ENCODE measurements at regions not wholly inside any gene's neighbourhood (a gene's known extent, or its start where the extent isn't known, plus 50 kb on each side); places are given as distances from the start of the nearest gene placed in this dataset.

GRCh38 chr15:35622641-35623340 lies 76.8 kb upstream of the DPH6 start:
- Histone ChIP-seq H3K9me3 (ENCODE audit: control insufficient read depth in 2 of 2, insufficient read depth in 1 of 2, low read length in 1 of 2) (no peaks in the 10 kb centered on the region), H3K4me3 (ENCODE audit: low read length in 2 of 2) (no peak overlapping the region), H3K36me3 (ENCODE audit: control insufficient read depth in 2 of 2, insufficient read depth in 2 of 2, low read length in 1 of 2) (no peaks in the 10 kb centered on the region), H3K27ac (ENCODE audit: low read depth in 1 of 2, low read length in 1 of 2) (no peak overlapping the region), H3K27me3 (ENCODE audit: control insufficient read depth in 2 of 2, insufficient read depth in 1 of 2, low read length in 1 of 2) (no peaks in the 10 kb centered on the region), H3K4me1 (ENCODE audit: control insufficient read depth in 2 of 2, insufficient read depth in 2 of 2, low read length in 2 of 2) (no peaks in the 10 kb centered on the region)
- no peak for DNase-seq (ENCODE audit: low read depth in 6 of 9, low spot score in 9 of 9)
- WGBS, result 97% methylated on average over 6 of the region's 6 CpGs

GRCh38 chr15:35624881-35625280 lies 78.9 kb upstream of the DPH6 start:
- Histone ChIP-seq H3K4me3 (ENCODE audit: low read length in 2 of 2) (no peak overlapping the region), H3K36me3 (ENCODE audit: control insufficient read depth in 2 of 2, insufficient read depth in 2 of 2, low read length in 1 of 2) (no peaks in the 10 kb centered on the region), H3K27me3 (ENCODE audit: control insufficient read depth in 2 of 2, insufficient read depth in 1 of 2, low read length in 1 of 2) (no peaks in the 10 kb centered on the region), H3K4me1 (ENCODE audit: control insufficient read depth in 2 of 2, insufficient read depth in 2 of 2, low read length in 2 of 2) (no peaks in the 10 kb centered on the region), H3K9me3 (ENCODE audit: control insufficient read depth in 2 of 2, insufficient read depth in 1 of 2, low read length in 1 of 2) (no peaks in the 10 kb centered on the region), H3K27ac (ENCODE audit: low read depth in 1 of 2, low read length in 1 of 2) (no peak overlapping the region)
- no peak for DNase-seq (ENCODE audit: low read depth in 6 of 9, low spot score in 9 of 9)
- WGBS, result 97% methylated on average over 3 of the region's 3 CpGs

GRCh38 chr15:35626571-35627318 lies 80.8 kb upstream of the DPH6 start:
- Histone ChIP-seq H3K27me3 (ENCODE audit: control insufficient read depth in 2 of 2, insufficient read depth in 1 of 2, low read length in 1 of 2) (no peaks in the 10 kb centered on the region), H3K27ac (ENCODE audit: low read depth in 1 of 2, low read length in 1 of 2) (no peak overlapping the region), H3K4me1 (ENCODE audit: control insufficient read depth in 2 of 2, insufficient read depth in 2 of 2, low read length in 2 of 2) (no peaks in the 10 kb centered on the region), H3K9me3 (ENCODE audit: control insufficient read depth in 2 of 2, insufficient read depth in 1 of 2, low read length in 1 of 2) (no peaks in the 10 kb centered on the region), H3K36me3 (ENCODE audit: control insufficient read depth in 2 of 2, insufficient read depth in 2 of 2, low read length in 1 of 2) (no peaks in the 10 kb centered on the region), H3K4me3 (ENCODE audit: low read length in 2 of 2) (no peak overlapping the region)
- WGBS, result 35% methylated on average over 7 of the region's 7 CpGs
- DNase-seq (ENCODE audit: low read depth in 6 of 9, low spot score in 9 of 9), result no peak

GRCh38 chr15:35627696-35628095 lies 81.7 kb upstream of the DPH6 start:
- no peak for DNase-seq (ENCODE audit: low read depth in 6 of 9, low spot score in 9 of 9)

GRCh38 chr15:35629766-35630165 lies 83.8 kb upstream of the DPH6 start:
- Histone ChIP-seq H3K4me3 (ENCODE audit: low read length in 2 of 2) (no peak overlapping the region), H3K27ac (ENCODE audit: low read depth in 1 of 2, low read length in 1 of 2) (no peak overlapping the region), H3K9me3 (ENCODE audit: control insufficient read depth in 2 of 2, insufficient read depth in 1 of 2, low read length in 1 of 2) (no peaks in the 10 kb centered on the region), H3K27me3 (ENCODE audit: control insufficient read depth in 2 of 2, insufficient read depth in 1 of 2, low read length in 1 of 2) (no peaks in the 10 kb centered on the region), H3K4me1 (ENCODE audit: control insufficient read depth in 2 of 2, insufficient read depth in 2 of 2, low read length in 2 of 2) (no peaks in the 10 kb centered on the region), H3K36me3 (ENCODE audit: control insufficient read depth in 2 of 2, insufficient read depth in 2 of 2, low read length in 1 of 2) (no peaks in the 10 kb centered on the region)
- no peak for DNase-seq (ENCODE audit: low read depth in 6 of 9, low spot score in 9 of 9)
- 44% methylated on average over 3 of the region's 3 CpGs for WGBS

More at GRCh38 chr15:35627696-35628095, 81.7 kb upstream of the DPH6 start:
- H3K27ac ChIP-seq (ENCODE audit: low read depth in 1 of 2, low read length in 1 of 2), result no peak overlapping the region
- no peaks in the 10 kb centered on the region for H3K4me1 ChIP-seq (ENCODE audit: control insufficient read depth in 2 of 2, insufficient read depth in 2 of 2, low read length in 2 of 2)
- no peaks in the 10 kb centered on the region for H3K36me3 ChIP-seq (ENCODE audit: control insufficient read depth in 2 of 2, insufficient read depth in 2 of 2, low read length in 1 of 2)
- H3K4me3 ChIP-seq (ENCODE audit: low read length in 2 of 2), result no peak overlapping the region
- no peaks in the 10 kb centered on the region for H3K27me3 ChIP-seq (ENCODE audit: control insufficient read depth in 2 of 2, insufficient read depth in 1 of 2, low read length in 1 of 2)
- WGBS, result 96% methylated on average over 2 of the region's 2 CpGs
- no peaks in the 10 kb centered on the region for H3K9me3 ChIP-seq (ENCODE audit: control insufficient read depth in 2 of 2, insufficient read depth in 1 of 2, low read length in 1 of 2)

- Histone ChIP-seq H3K4me1 (ENCODE audit: control insufficient read depth in 2 of 2, insufficient read depth in 2 of 2, low read length in 2 of 2) (no peaks in the 10 kb centered on the region), H3K27me3 (ENCODE audit: control insufficient read depth in 2 of 2, insufficient read depth in 1 of 2, low read length in 1 of 2) (no peaks in the 10 kb centered on the region), H3K9me3 (ENCODE audit: control insufficient read depth in 2 of 2, insufficient read depth in 1 of 2, low read length in 1 of 2) (no peaks in the 10 kb centered on the region), H3K4me3 (ENCODE audit: low read length in 2 of 2) (no peak overlapping the region), H3K27ac (ENCODE audit: low read depth in 1 of 2, low read length in 1 of 2) (no peak overlapping the region), H3K36me3 (ENCODE audit: control insufficient read depth in 2 of 2, insufficient read depth in 2 of 2, low read length in 1 of 2) (no peaks in the 10 kb centered on the region)
- no peak for DNase-seq (ENCODE audit: low read depth in 6 of 9, low spot score in 9 of 9)
- WGBS, result 81% methylated on average over 3 of the region's 3 CpGs
Observed at GRCh38 chr15:35630532-35630931, 84.6 kb upstream of the DPH6 start.

GRCh38 chr15:35630985-35631384 lies 85.0 kb upstream of the DPH6 start:
- H3K9me3 ChIP-seq (ENCODE audit: control insufficient read depth in 2 of 2, insufficient read depth in 1 of 2, low read length in 1 of 2), result no peaks in the 10 kb centered on the region
- WGBS, result 92% methylated on average over 3 of the region's 3 CpGs
- no peaks in the 10 kb centered on the region for H3K4me1 ChIP-seq (ENCODE audit: control insufficient read depth in 2 of 2, insufficient read depth in 2 of 2, low read length in 2 of 2)
- no peaks in the 10 kb centered on the region for H3K27me3 ChIP-seq (ENCODE audit: control insufficient read depth in 2 of 2, insufficient read depth in 1 of 2, low read length in 1 of 2)
- no peak for DNase-seq (ENCODE audit: low read depth in 6 of 9, low spot score in 9 of 9)
- no peaks in the 10 kb centered on the region for H3K36me3 ChIP-seq (ENCODE audit: control insufficient read depth in 2 of 2, insufficient read depth in 2 of 2, low read length in 1 of 2)
- no peak overlapping the region for H3K27ac ChIP-seq (ENCODE audit: low read depth in 1 of 2, low read length in 1 of 2)
- H3K4me3 ChIP-seq (ENCODE audit: low read length in 2 of 2), result no peak overlapping the region

- Histone ChIP-seq H3K27me3 (ENCODE audit: control insufficient read depth in 2 of 2, insufficient read depth in 1 of 2, low read length in 1 of 2) (no peaks in the 10 kb centered on the region), H3K4me1 (ENCODE audit: control insufficient read depth in 2 of 2, insufficient read depth in 2 of 2, low read length in 2 of 2) (no peaks in the 10 kb centered on the region), H3K4me3 (ENCODE audit: low read length in 2 of 2) (no peak overlapping the region), H3K27ac (ENCODE audit: low read depth in 1 of 2, low read length in 1 of 2) (no peak overlapping the region), H3K9me3 (ENCODE audit: control insufficient read depth in 2 of 2, insufficient read depth in 1 of 2, low read length in 1 of 2) (no peaks in the 10 kb centered on the region), H3K36me3 (ENCODE audit: control insufficient read depth in 2 of 2, insufficient read depth in 2 of 2, low read length in 1 of 2) (no peaks in the 10 kb centered on the region)
- WGBS, result 97% methylated on average over 3 of the region's 3 CpGs
- DNase-seq (ENCODE audit: low read depth in 6 of 9, low spot score in 9 of 9), result no peak
Observed at GRCh38 chr15:35633677-35634076, 87.7 kb upstream of the DPH6 start.

- no peaks in the 10 kb centered on the region for H3K36me3 ChIP-seq (ENCODE audit: control insufficient read depth in 2 of 2, insufficient read depth in 2 of 2, low read length in 1 of 2)
- H3K9me3 ChIP-seq (ENCODE audit: control insufficient read depth in 2 of 2, insufficient read depth in 1 of 2, low read length in 1 of 2), result no peaks in the 10 kb centered on the region
- H3K4me3 ChIP-seq (ENCODE audit: low read length in 2 of 2), result no peak overlapping the region
- no peak overlapping the region for H3K27ac ChIP-seq (ENCODE audit: low read depth in 1 of 2, low read length in 1 of 2)
- 97% methylated on average over 1 of the region's 1 CpG for WGBS
- no peaks in the 10 kb centered on the region for H3K27me3 ChIP-seq (ENCODE audit: control insufficient read depth in 2 of 2, insufficient read depth in 1 of 2, low read length in 1 of 2)
- no peak for DNase-seq (ENCODE audit: low read depth in 6 of 9, low spot score in 9 of 9)
- no peaks in the 10 kb centered on the region for H3K4me1 ChIP-seq (ENCODE audit: control insufficient read depth in 2 of 2, insufficient read depth in 2 of 2, low read length in 2 of 2)
Observed at GRCh38 chr15:35646790-35647189, 100.8 kb upstream of the DPH6 start.
